ENCODE measurements at regions not wholly inside any gene's neighbourhood (a gene's known extent, or its start where the extent isn't known, plus 50 kb on each side); places are given as distances from the start of the nearest gene placed in this dataset.

DNA sequence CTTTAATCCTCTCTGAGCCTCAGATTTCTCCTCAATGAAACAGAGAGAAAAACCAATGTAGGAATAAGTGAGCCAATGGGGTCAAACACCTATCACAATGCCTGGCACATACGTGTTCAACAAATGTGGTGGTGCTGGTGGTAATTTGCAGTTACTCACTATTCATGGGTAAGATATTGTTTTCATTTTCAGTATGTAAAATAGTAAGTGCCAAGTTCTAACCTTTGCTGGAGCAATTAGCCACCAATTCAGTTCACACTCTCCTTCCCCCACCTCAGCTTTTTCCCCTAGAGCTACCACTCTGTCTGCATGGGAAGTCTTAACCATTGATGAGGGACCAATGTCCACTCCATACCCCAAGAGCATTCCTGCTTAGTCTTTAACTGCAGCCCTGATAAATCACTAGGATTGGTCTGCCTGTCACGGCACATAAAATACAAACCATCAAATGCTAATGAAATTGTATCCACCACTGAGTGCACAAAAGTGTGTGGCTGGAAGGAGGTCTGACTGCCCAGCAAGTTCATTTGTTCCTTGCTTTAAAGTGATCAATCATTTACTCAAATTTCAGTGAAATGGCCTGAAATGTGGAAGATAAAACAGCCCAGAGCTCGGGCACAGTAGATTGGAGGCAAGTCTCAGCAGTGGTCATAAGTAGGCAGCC is 187.4 kb upstream of the API5 start:
- TF ChIP-seq, protein P1, sequence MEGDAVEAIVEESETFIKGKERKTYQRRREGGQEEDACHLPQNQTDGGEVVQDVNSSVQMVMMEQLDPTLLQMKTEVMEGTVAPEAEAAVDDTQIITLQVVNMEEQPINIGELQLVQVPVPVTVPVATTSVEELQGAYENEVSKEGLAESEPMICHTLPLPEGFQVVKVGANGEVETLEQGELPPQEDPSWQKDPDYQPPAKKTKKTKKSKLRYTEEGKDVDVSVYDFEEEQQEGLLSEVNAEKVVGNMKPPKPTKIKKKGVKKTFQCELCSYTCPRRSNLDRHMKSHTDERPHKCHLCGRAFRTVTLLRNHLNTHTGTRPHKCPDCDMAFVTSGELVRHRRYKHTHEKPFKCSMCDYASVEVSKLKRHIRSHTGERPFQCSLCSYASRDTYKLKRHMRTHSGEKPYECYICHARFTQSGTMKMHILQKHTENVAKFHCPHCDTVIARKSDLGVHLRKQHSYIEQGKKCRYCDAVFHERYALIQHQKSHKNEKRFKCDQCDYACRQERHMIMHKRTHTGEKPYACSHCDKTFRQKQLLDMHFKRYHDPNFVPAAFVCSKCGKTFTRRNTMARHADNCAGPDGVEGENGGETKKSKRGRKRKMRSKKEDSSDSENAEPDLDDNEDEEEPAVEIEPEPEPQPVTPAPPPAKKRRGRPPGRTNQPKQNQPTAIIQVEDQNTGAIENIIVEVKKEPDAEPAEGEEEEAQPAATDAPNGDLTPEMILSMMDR (IDR thresholded peaks at IDR 0.05; ENCODE audit: low read depth, low read length): no peak
- no peak for TF ChIP-seq EZH2phosphoT487 (IDR thresholded peaks at IDR 0.05; ENCODE audit: low read depth)

Measured in OCI-LY3 (cell line).